Vagina (tissue), 2 donors: ENCODE measurements at regions not wholly inside any gene's neighbourhood (a gene's known extent, or its start where the extent isn't known, plus 50 kb on each side); places are given as distances from the start of the nearest gene placed in this dataset.

Source experiments
- DNase-seq, 2 donors: peaks; one replicate each; pipeline ENCODE4 v3.0.0-alpha.2; 2017; ENCODE audit errors: extremely low spot score in 2 of 2
- H3K27ac ChIP-seq: fragments of 200-600 bp; sonication (generic); one replicate; pipeline ENCODE4 v1.5.1; 2019
- H3K27me3 ChIP-seq: fragments of 200-600 bp; sonication (generic); one replicate; pipeline ENCODE4 v1.5.1; 2019
- H3K36me3 ChIP-seq, 2 donors: fragments of 200-600 bp; sonication (generic); one replicate each; pipeline ENCODE4 v1.5.1; 2017 to 2019
- H3K4me1 ChIP-seq: fragments of 200-600 bp; sonication (generic); one replicate; pipeline ENCODE4 v1.5.1; 2019
- H3K4me3 ChIP-seq, 2 donors: fragments of 200-600 bp; sonication (generic); 1 replicate in 1 of 2; 2 replicates in 1 of 2; pipeline ENCODE4 v1.5.1; 2016 to 2019
- H3K9me3 ChIP-seq: fragments of 200-600 bp; sonication (generic); one replicate; pipeline ENCODE4 v1.5.1; 2019
- CTCF ChIP-seq, 3 experiments: fragments of 450-650 bp in 2 of 3; fragments of 200-600 bp in 1 of 3; sonication (generic) in 1 of 3; IDR thresholded peaks; one replicate each; pipeline ENCODE4 v1.5.1; 2017 to 2019; ENCODE audit warnings: antibody characterized with exemption in 3 of 3, mild to moderate bottlenecking in 2 of 3, moderate library complexity in 2 of 3
- POLR2A ChIP-seq, 2 donors: fragments of 450-650 bp; IDR thresholded peaks; one replicate each; pipeline ENCODE4 v1.6.1; 2017; ENCODE audit warnings: antibody characterized with exemption in 2 of 2, mild to moderate bottlenecking in 2 of 2, moderate library complexity in 2 of 2
- POLR2AphosphoS5 ChIP-seq, 2 donors: sonication (generic); formaldehyde crosslinking; IDR thresholded peaks; one replicate each; pipeline ENCODE4 v1.9.0; 2017; ENCODE audit warnings: antibody characterized with exemption in 2 of 2, mild to moderate bottlenecking in 2 of 2, low read depth in 1 of 2; ENCODE audit not compliant: insufficient read depth in 1 of 2
- intact Hi-C: fragments of 100-400 bp; cut with DNase I; formaldehyde crosslinking; loops from one replicate; pipeline ENCODE4 v1.15.1; 2023

DNA sequence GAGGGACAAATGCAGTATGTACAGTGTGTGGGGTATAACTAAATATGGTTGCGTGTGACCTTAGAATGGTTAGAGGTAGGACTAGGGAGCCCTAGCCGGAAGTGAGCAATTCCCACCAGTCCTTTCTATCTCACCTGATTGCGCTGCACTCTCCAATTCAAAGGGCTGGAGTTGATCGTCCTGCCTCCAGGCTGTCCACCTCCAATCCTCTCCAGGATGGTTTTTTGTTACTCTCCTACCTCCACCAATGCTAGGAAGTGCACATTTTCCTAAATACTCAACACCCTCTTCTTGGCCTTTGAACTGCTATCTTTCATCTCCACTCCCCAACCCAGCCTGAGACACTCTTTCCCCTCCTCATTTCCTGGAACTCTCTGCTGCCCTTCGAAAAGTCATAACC lies 181.7 kb upstream of the ASIC2 start:
- no peak overlapping the region for H3K4me3 ChIP-seq

GRCh38 chr17:33475594-33475993 lies 182.5 kb upstream of the ASIC2 start:
- H3K36me3 ChIP-seq: no peaks in the 10 kb centered on the region
- H3K4me3 ChIP-seq: no peak overlapping the region
- no peak for DNase-seq
- no peaks in the 10 kb centered on the region for H3K27me3 ChIP-seq
- TF ChIP-seq POLR2A (IDR thresholded peaks at IDR 0.05): no peak
- no peak for TF ChIP-seq CTCF (IDR thresholded peaks at IDR 0.05)
- no peak for TF ChIP-seq POLR2AphosphoS5 (IDR thresholded peaks at IDR 0.05; ENCODE audit: insufficient read depth in 1 of 2, low read depth in 1 of 2)
- no peaks in the 10 kb centered on the region for H3K4me1 ChIP-seq
- H3K27ac ChIP-seq: no peak overlapping the region
- no peaks in the 10 kb centered on the region for H3K9me3 ChIP-seq
- intact Hi-C loops: no loop called here

More for the DNA sequence above, 181.7 kb upstream of the ASIC2 start:
- H3K4me1 ChIP-seq: peaks cover 5% of the 10 kb centered on the region
- no peak for DNase-seq
- no peaks in the 10 kb centered on the region for H3K27me3 ChIP-seq
- no peaks in the 10 kb centered on the region for H3K36me3 ChIP-seq
- H3K9me3 ChIP-seq: no peaks in the 10 kb centered on the region
- intact Hi-C loops: no loop called here
- TF ChIP-seq POLR2A (IDR thresholded peaks at IDR 0.05) (no peak), CTCF (IDR thresholded peaks at IDR 0.05) (no peak), POLR2AphosphoS5 (IDR thresholded peaks at IDR 0.05; ENCODE audit: insufficient read depth in 1 of 2, low read depth in 1 of 2) (no peak)
- no peak overlapping the region for H3K27ac ChIP-seq

- intact Hi-C loops: no loop called here
- H3K9me3 ChIP-seq: no peaks in the 10 kb centered on the region
Measured at GRCh38 chr17:33481652-33482051, 188.6 kb upstream of the ASIC2 start.

GRCh38 chr17:33482636-33483035 lies 189.5 kb upstream of the ASIC2 start:
- Histone ChIP-seq H3K36me3 (no peaks in the 10 kb centered on the region), H3K4me1 (no peaks in the 10 kb centered on the region), H3K9me3 (no peaks in the 10 kb centered on the region), H3K4me3 (no peak overlapping the region), H3K27ac (no peak overlapping the region), H3K27me3 (no peaks in the 10 kb centered on the region)
- DNase-seq: no peak
- intact Hi-C loops: no loop called here
- TF ChIP-seq POLR2A (IDR thresholded peaks at IDR 0.05): no peak
- TF ChIP-seq POLR2AphosphoS5 (IDR thresholded peaks at IDR 0.05; ENCODE audit: insufficient read depth in 1 of 2, low read depth in 1 of 2): no peak
- no peak for TF ChIP-seq CTCF (IDR thresholded peaks at IDR 0.05)

More at GRCh38 chr17:33481652-33482051, 188.6 kb upstream of the ASIC2 start:
- no peak overlapping the region for H3K27ac ChIP-seq
- no peak for TF ChIP-seq POLR2AphosphoS5 (IDR thresholded peaks at IDR 0.05; ENCODE audit: insufficient read depth in 1 of 2, low read depth in 1 of 2)
- TF ChIP-seq POLR2A (IDR thresholded peaks at IDR 0.05): no peak
- no peak for TF ChIP-seq CTCF (IDR thresholded peaks at IDR 0.05)
- H3K4me1 ChIP-seq: no peaks in the 10 kb centered on the region
- H3K36me3 ChIP-seq: no peaks in the 10 kb centered on the region
- H3K4me3 ChIP-seq: no peak overlapping the region
- no peak for DNase-seq
- no peaks in the 10 kb centered on the region for H3K27me3 ChIP-seq

DNA sequence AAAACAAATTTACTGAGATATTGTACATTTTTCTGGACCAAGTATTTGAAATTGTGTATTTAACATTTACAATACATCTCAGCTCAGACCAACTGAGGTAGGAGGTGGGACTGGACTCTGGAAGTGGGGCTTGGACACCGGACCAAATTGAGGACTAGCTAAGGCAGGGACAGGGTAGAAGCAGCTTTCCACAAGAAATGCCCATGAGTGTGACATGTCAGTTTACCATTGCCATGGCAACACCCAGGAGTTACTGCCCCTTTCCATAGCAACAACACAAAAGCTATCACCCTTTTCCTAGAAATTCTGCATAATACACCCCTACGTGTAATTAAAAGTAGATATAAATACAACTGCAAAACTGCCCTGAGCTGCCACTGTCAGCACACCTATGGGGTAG lies 191.5 kb upstream of the ASIC2 start:
- Histone ChIP-seq H3K4me1 (no peaks in the 10 kb centered on the region), H3K9me3 (no peaks in the 10 kb centered on the region), H3K4me3 (no peak overlapping the region), H3K36me3 (no peaks in the 10 kb centered on the region), H3K27me3 (no peaks in the 10 kb centered on the region), H3K27ac (no peak overlapping the region)
- DNase-seq: no peak
- intact Hi-C loops: no loop called here
- TF ChIP-seq POLR2A (IDR thresholded peaks at IDR 0.05): no peak
- TF ChIP-seq POLR2AphosphoS5 (IDR thresholded peaks at IDR 0.05; ENCODE audit: insufficient read depth in 1 of 2, low read depth in 1 of 2): no peak
- TF ChIP-seq CTCF (IDR thresholded peaks at IDR 0.05): no peak
